Middle frontal gyrus (tissue), 1 donor: ENCODE measurements at regions not wholly inside any gene's neighbourhood (a gene's known extent, or its start where the extent isn't known, plus 50 kb on each side); places are given as distances from the start of the nearest gene placed in this dataset.

Experiments
- DNase-seq: peaks from one replicate; pipeline ENCODE4 v3.0.0-alpha.2; 2015; ENCODE audit warnings: low spot score; ENCODE audit errors: extremely low spot score

GRCh38 chr7:21028186-21028585 is 241.5 kb upstream of the SP8 start:
- no peak for DNase-seq

GRCh38 chr7:21028599-21028998 is 241.9 kb upstream of the SP8 start:
- DNase-seq = no peak

GRCh38 chr7:21029006-21029405 is 242.3 kb upstream of the SP8 start:
- DNase-seq = no peak

GRCh38 chr7:21030237-21030871 is 243.7 kb upstream of the SP8 start:
- no peak for DNase-seq

GRCh38 chr7:21041252-21041651 is 254.6 kb upstream of the SP8 start:
- DNase-seq = no peak

- DNase-seq = no peak
Observed at GRCh38 chr7:21041666-21042065, 255.0 kb upstream of the SP8 start.

GRCh38 chr7:21044384-21044783 is 257.7 kb upstream of the SP8 start:
- DNase-seq = no peak

- DNase-seq = no peak
Observed at GRCh38 chr7:21044913-21045568, 258.4 kb upstream of the SP8 start.

GRCh38 chr7:21051865-21052264 is 265.2 kb upstream of the SP8 start:
- no peak for DNase-seq

- DNase-seq = no peak
Observed at GRCh38 chr7:21054427-21055112, 267.9 kb upstream of the SP8 start.

- no peak for DNase-seq
Observed at GRCh38 chr7:21059069-21059468, 272.4 kb upstream of the SP8 start.

GRCh38 chr7:21063106-21063505 is 276.4 kb upstream of the SP8 start:
- no peak for DNase-seq

- DNase-seq = no peak
Observed at GRCh38 chr7:21064698-21065648, 278.3 kb upstream of the SP8 start.

GRCh38 chr7:21066221-21066620 is 279.5 kb upstream of the SP8 start:
- DNase-seq = no peak

GRCh38 chr7:21067216-21067615 is 280.5 kb upstream of the SP8 start:
- DNase-seq = no peak

GRCh38 chr7:21070571-21071090 is 283.9 kb upstream of the SP8 start:
- no peak for DNase-seq

GRCh38 chr7:21071561-21072501 is 285.1 kb upstream of the SP8 start:
- DNase-seq = no peak

GRCh38 chr7:21076054-21076453 is 289.4 kb upstream of the SP8 start:
- DNase-seq = no peak

- DNase-seq = no peak
Observed at GRCh38 chr7:21076574-21076973, 289.9 kb upstream of the SP8 start.

GRCh38 chr7:21077602-21078001 is 290.9 kb upstream of the SP8 start:
- no peak for DNase-seq
